Neural progenitor cell (in vitro differentiated cells): ENCODE measurements at regions not wholly inside any gene's neighbourhood (a gene's known extent, or its start where the extent isn't known, plus 50 kb on each side); places are given as distances from the start of the nearest gene placed in this dataset.

ENCODE experiments used
- DNase-seq: peaks from one replicate; pipeline ENCODE4 v3.0.0-alpha.2; 2016; ENCODE audit warnings: low spot score
- H2AFZ ChIP-seq: fragments of 200-600 bp; sonication (generic); replicated peaks from 2 replicates; pipeline ENCODE4 v1.6.1; 2016; ENCODE audit warnings: antibody characterized with exemption
- H3F3A ChIP-seq: fragments of 200-600 bp; sonication (generic); 2 replicates; pipeline ENCODE4 v1.6.1; 2016; ENCODE audit warnings: antibody characterized with exemption, low read depth
- H3K27ac ChIP-seq: fragments of 200-600 bp; sonication (generic); 2 replicates; pipeline ENCODE4 v1.5.1; 2016; ENCODE audit warnings: mild to moderate bottlenecking
- H3K27me3 ChIP-seq: fragments of 200-600 bp; sonication (generic); 2 replicates; pipeline ENCODE4 v1.6.1; 2016; ENCODE audit warnings: mild to moderate bottlenecking, moderate library complexity
- H3K36me3 ChIP-seq: fragments of 200-600 bp; sonication (generic); 2 replicates; pipeline ENCODE4 v1.5.1; 2016
- H3K4me1 ChIP-seq: fragments of 200-600 bp; sonication (generic); 2 replicates; pipeline ENCODE4 v1.6.1; 2016; ENCODE audit warnings: mixed run types
- H3K4me2 ChIP-seq: fragments of 200-600 bp; sonication (generic); 2 replicates; pipeline ENCODE4 v1.6.1; 2016
- H3K4me3 ChIP-seq: fragments of 200-600 bp; sonication (generic); 2 replicates; pipeline ENCODE4 v1.5.1; 2016
- H3K79me2 ChIP-seq: fragments of 200-600 bp; sonication (generic); 2 replicates; pipeline ENCODE4 v1.6.1; 2016; ENCODE audit warnings: low read depth
- H3K9ac ChIP-seq: fragments of 200-600 bp; sonication (generic); 2 replicates; pipeline ENCODE4 v1.6.1; 2016
- H3K9me3 ChIP-seq: fragments of 200-600 bp; sonication (generic); 2 replicates; pipeline ENCODE4 v1.5.1; 2016; ENCODE audit warnings: low read depth
- H4K20me1 ChIP-seq: fragments of 200-600 bp; sonication (generic); 2 replicates; pipeline ENCODE4 v1.6.1; 2016; ENCODE audit warnings: low read depth
- H3K27ac Mint-ChIP-seq: 3 replicates; pipeline ENCODE4 v1.8.0; 2021; ENCODE audit warnings: mixed read lengths
- H3K27me3 Mint-ChIP-seq: 2 replicates; pipeline ENCODE4 v1.8.0; 2022; ENCODE audit warnings: low read depth, mild to moderate bottlenecking, inconsistent platforms, moderate library complexity, mixed read lengths; ENCODE audit not compliant: insufficient read depth
- H3K36me3 Mint-ChIP-seq: 3 replicates; pipeline ENCODE4 v1.8.0; 2021; ENCODE audit warnings: mixed read lengths
- H3K4me1 Mint-ChIP-seq: 3 replicates; pipeline ENCODE4 v1.8.0; 2021; ENCODE audit warnings: mixed read lengths
- H3K4me3 Mint-ChIP-seq: 3 replicates; pipeline ENCODE4 v1.8.0; 2021; ENCODE audit warnings: mild to moderate bottlenecking, moderate library complexity, mixed read lengths
- H3K9me3 Mint-ChIP-seq: 3 replicates; pipeline ENCODE4 v1.8.0; 2020; ENCODE audit warnings: mixed read lengths
- EZH2 ChIP-seq: fragments of 200-600 bp; sonication (generic); IDR thresholded peaks from 2 replicates; pipeline ENCODE4 v1.6.1; 2017; ENCODE audit warnings: antibody characterized with exemption, mild to moderate bottlenecking, moderate library complexity
- EZH2phosphoT487 ChIP-seq: fragments of 200-600 bp; sonication (generic); IDR thresholded peaks from 2 replicates; pipeline ENCODE4 v1.6.1; 2017; ENCODE audit warnings: antibody characterized with exemption
- TF ChIP-seq, protein P1 (sequence below): fragments of 200-600 bp; sonication (generic); IDR thresholded peaks from 2 replicates; pipeline ENCODE4 v1.5.1; 2017; ENCODE audit warnings: antibody characterized with exemption, mild to moderate bottlenecking

DNA sequence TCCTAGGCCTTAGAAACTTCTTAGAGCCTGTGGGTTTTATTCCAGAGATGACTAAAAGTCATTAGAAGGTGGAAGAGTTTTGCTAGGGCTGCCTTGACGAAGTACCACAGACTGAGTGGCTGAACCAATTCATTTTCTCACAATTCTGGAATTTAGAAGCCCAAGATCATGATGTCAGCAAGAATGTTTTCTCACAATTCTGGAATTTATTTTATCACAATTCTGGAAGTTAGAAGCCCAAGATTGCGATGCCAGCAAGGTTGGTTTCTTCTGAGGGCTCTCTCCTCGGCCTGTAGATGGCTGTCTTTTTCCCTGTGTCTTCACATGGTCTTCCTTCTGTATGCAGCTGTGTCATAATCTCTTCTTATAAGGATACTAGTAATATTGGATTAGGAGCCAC lies 672.9 kb upstream of the MARCKS start:
- H3K4me1 ChIP-seq = no peaks in the 10 kb centered on the region
- no peaks in the 10 kb centered on the region for H4K20me1 ChIP-seq
- Mint-ChIP-seq H3K27me3 (no peaks in the 10 kb centered on the region), H3K9me3 (peaks cover 11% of the 10 kb centered on the region), H3K27ac (no peak overlapping the region), H3K36me3 (peaks cover 7% of the 10 kb centered on the region), H3K4me1 (peaks cover 19% of the 10 kb centered on the region), H3K4me3 (no peak overlapping the region)
- TF ChIP-seq, protein P1, sequence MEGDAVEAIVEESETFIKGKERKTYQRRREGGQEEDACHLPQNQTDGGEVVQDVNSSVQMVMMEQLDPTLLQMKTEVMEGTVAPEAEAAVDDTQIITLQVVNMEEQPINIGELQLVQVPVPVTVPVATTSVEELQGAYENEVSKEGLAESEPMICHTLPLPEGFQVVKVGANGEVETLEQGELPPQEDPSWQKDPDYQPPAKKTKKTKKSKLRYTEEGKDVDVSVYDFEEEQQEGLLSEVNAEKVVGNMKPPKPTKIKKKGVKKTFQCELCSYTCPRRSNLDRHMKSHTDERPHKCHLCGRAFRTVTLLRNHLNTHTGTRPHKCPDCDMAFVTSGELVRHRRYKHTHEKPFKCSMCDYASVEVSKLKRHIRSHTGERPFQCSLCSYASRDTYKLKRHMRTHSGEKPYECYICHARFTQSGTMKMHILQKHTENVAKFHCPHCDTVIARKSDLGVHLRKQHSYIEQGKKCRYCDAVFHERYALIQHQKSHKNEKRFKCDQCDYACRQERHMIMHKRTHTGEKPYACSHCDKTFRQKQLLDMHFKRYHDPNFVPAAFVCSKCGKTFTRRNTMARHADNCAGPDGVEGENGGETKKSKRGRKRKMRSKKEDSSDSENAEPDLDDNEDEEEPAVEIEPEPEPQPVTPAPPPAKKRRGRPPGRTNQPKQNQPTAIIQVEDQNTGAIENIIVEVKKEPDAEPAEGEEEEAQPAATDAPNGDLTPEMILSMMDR = no peak
- no peak for TF ChIP-seq EZH2
- no peak for TF ChIP-seq EZH2phosphoT487
- H3K27ac ChIP-seq = no peak overlapping the region
- no peak overlapping the region for H3K4me3 ChIP-seq
- no peaks in the 10 kb centered on the region for H3K79me2 ChIP-seq
- no peak overlapping the region for H3K9ac ChIP-seq
- H3K4me2 ChIP-seq = no peak overlapping the region
- no peaks in the 10 kb centered on the region for H3F3A ChIP-seq
- H3K36me3 ChIP-seq = no peaks in the 10 kb centered on the region
- no peak overlapping the region for H2AFZ ChIP-seq
- no peak for DNase-seq
- H3K27me3 ChIP-seq = no peaks in the 10 kb centered on the region
- no peaks in the 10 kb centered on the region for H3K9me3 ChIP-seq

DNA sequence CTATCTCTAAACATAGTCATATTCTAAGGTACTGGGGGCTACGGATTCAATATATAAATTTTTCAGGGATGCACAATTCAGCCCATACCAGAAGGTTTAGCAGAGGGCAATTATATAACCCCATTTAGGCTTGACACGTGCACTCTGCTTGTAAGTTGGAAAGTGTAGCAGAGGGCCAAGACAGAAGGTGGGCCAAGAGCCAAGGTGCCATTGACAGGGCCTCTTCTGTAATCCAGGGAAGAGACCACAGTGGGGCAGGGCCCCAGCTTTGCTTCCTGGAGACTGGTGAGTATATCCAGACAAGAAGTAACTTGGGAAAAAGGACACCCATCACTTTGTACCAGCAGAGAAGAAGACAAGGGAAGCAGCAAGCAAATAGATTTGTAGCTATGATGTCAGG lies 672.4 kb upstream of the MARCKS start:
- no peaks in the 10 kb centered on the region for H3K4me1 ChIP-seq
- no peak overlapping the region for H3K9ac ChIP-seq
- peaks cover 19% of the 10 kb centered on the region for H3K4me1 Mint-ChIP-seq
- DNase-seq = no peak
- no peak overlapping the region for H2AFZ ChIP-seq
- H3K9me3 ChIP-seq = no peaks in the 10 kb centered on the region
- H3K27me3 Mint-ChIP-seq = no peaks in the 10 kb centered on the region
- no peak overlapping the region for H3K27ac ChIP-seq
- H3K4me2 ChIP-seq = no peak overlapping the region
- TF ChIP-seq, protein P1 = no peak
- TF ChIP-seq EZH2 = no peak
- no peak for TF ChIP-seq EZH2phosphoT487
- no peaks in the 10 kb centered on the region for H3K36me3 ChIP-seq
- H3K27ac Mint-ChIP-seq = no peak overlapping the region
- H3K27me3 ChIP-seq = no peaks in the 10 kb centered on the region
- no peak overlapping the region for H3K4me3 Mint-ChIP-seq
- H3K36me3 Mint-ChIP-seq = peaks cover 7% of the 10 kb centered on the region
- H3K9me3 Mint-ChIP-seq = peaks cover 11% of the 10 kb centered on the region
- H3K4me3 ChIP-seq = no peak overlapping the region
- H3F3A ChIP-seq = no peaks in the 10 kb centered on the region
- H3K79me2 ChIP-seq = no peaks in the 10 kb centered on the region
- H4K20me1 ChIP-seq = no peaks in the 10 kb centered on the region

DNA sequence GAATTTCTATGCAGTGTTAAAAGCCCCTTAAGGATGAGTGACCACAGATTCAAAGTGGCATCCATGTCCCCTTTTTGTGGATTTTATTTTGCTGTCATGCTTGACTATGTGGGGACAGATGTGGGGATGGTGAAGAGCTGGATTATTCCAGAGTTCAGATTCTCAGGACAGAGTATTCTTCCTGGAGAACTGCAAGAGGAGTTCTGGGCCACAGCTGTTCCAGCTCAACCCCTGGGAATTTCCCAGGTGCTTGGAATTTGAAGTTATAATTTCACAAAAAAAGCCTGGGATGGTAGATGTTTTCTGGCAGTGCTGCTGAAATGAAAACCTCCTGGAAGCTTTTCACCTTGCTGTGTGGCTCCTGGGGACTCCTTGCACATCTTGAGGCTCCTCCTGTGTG lies 671.8 kb upstream of the MARCKS start:
- TF ChIP-seq, protein P1 = no peak
- TF ChIP-seq EZH2phosphoT487 = no peak
- TF ChIP-seq EZH2 = no peak
- no peak for DNase-seq
- Mint-ChIP-seq H3K4me3 (no peak overlapping the region), H3K9me3 (peaks cover 11% of the 10 kb centered on the region), H3K36me3 (peaks cover 7% of the 10 kb centered on the region), H3K27ac (no peak overlapping the region), H3K27me3 (no peaks in the 10 kb centered on the region), H3K4me1 (peaks cover 19% of the 10 kb centered on the region)
- H3K9me3 ChIP-seq = no peaks in the 10 kb centered on the region
- H3K27ac ChIP-seq = no peak overlapping the region
- no peak overlapping the region for H3K9ac ChIP-seq
- H2AFZ ChIP-seq = no peak overlapping the region
- H3K36me3 ChIP-seq = no peaks in the 10 kb centered on the region
- no peaks in the 10 kb centered on the region for H3K27me3 ChIP-seq
- no peaks in the 10 kb centered on the region for H3K4me1 ChIP-seq
- no peaks in the 10 kb centered on the region for H3K79me2 ChIP-seq
- no peak overlapping the region for H3K4me3 ChIP-seq
- no peaks in the 10 kb centered on the region for H4K20me1 ChIP-seq
- no peaks in the 10 kb centered on the region for H3F3A ChIP-seq
- no peak overlapping the region for H3K4me2 ChIP-seq

DNA sequence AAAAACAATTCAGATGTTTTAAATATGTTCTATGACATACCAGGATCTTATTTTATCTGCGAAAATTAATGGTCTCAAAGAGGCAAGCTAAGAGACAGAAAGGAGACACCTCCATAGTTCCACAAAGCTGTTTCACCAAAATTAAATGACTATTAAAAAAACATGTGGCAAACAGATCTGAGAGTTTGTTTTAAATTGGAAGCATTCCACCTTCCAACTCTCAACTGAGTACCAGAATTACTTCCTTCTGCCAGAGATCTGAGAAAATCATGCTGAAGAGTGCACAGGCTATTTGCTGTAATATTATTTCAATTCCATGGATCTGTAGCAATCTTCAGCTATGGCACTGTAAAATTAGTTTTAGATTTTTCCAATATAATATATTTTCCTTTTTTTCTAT lies 669.5 kb upstream of the MARCKS start:
- Histone ChIP-seq H3K4me3 (no peak overlapping the region), H3K9me3 (no peaks in the 10 kb centered on the region), H3K27me3 (no peaks in the 10 kb centered on the region), H2AFZ (no peak overlapping the region), H3K36me3 (no peaks in the 10 kb centered on the region), H3K4me2 (no peak overlapping the region), H3K9ac (no peak overlapping the region), H3K79me2 (no peaks in the 10 kb centered on the region), H3F3A (no peaks in the 10 kb centered on the region), H3K27ac (no peak overlapping the region), H3K4me1 (no peaks in the 10 kb centered on the region), H4K20me1 (no peaks in the 10 kb centered on the region)
- H3K27ac Mint-ChIP-seq = no peak overlapping the region
- no peaks in the 10 kb centered on the region for H3K27me3 Mint-ChIP-seq
- TF ChIP-seq EZH2 = no peak
- TF ChIP-seq, protein P1 = no peak
- no peak for TF ChIP-seq EZH2phosphoT487
- H3K4me3 Mint-ChIP-seq = no peak overlapping the region
- H3K4me1 Mint-ChIP-seq = peaks cover 17% of the 10 kb centered on the region
- H3K9me3 Mint-ChIP-seq = peaks cover 16% of the 10 kb centered on the region
- H3K36me3 Mint-ChIP-seq = peaks cover 9% of the 10 kb centered on the region
- no peak for DNase-seq
